ENCODE measurements at regions not wholly inside any gene's neighbourhood (a gene's known extent, or its start where the extent isn't known, plus 50 kb on each side); places are given as distances from the start of the nearest gene placed in this dataset.

DNA sequence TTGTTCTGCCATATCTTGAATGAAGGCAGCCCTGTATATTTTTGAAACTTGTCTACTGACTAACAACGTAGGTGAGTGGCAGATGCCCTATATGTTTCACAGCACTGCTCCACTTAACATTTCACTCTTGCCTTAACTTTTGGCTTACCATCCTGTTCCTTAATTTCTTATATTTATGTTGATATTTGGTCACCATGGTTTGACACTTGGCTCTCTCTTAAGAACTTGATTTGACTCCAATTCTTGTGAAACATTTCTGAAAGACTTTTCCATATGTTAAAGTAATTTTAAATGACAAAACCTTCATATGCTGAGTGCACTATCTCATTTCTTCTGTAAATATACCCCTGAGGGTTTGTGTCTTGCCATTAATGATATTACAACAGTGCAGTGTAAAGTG, 434.3 kb upstream of the IMPG1 start:
- TF ChIP-seq CTCF (optimal IDR thresholded peaks at IDR 0.05 in 1 of 3, IDR thresholded peaks at IDR 0.05 in 1 of 3, conservative IDR thresholded peaks at IDR 0.05 in 1 of 3; ENCODE audit: extremely low read depth in 1 of 3, insufficient read depth in 2 of 3, low read length in 3 of 3) (no peak), EZH2 (IDR thresholded peaks at IDR 0.05; ENCODE audit: low read length) (no peak)

Data from keratinocyte (primary cell).